WTC11 (cell line): ENCODE measurements at regions not wholly inside any gene's neighbourhood (a gene's known extent, or its start where the extent isn't known, plus 50 kb on each side); places are given as distances from the start of the nearest gene placed in this dataset.

Experiments
- ATAC-seq: fragments of 200-7000 bp; cut with Tn5 transposase; 2 replicates; pipeline ENCODE4 v1.10.0; 2021; ENCODE audit warnings: mild to moderate bottlenecking, moderate library complexity
- CTCF ChIA-PET: fragments of 300-600 bp; sonication (Branson Sonifier 250); formaldehyde crosslinking; loops from one replicate; lab custom pipeline; 2021; ENCODE audit warnings: antibody characterized with exemption; lab: Charles Lee
- POLR2A ChIA-PET: fragments of 350-600 bp; sonication (Branson Sonifier 250); formaldehyde crosslinking; loops from one replicate; lab custom pipeline; 2021; ENCODE audit warnings: antibody characterized with exemption; lab: Charles Lee
- DNase-seq: peaks from one replicate; pipeline ENCODE4 v3.0.0; 2021; ENCODE audit warnings: low spot score
- H3K27ac Mint-ChIP-seq: 2 replicates; pipeline ENCODE4 v1.8.0; 2021; ENCODE audit warnings: mixed read lengths
- H3K27me3 Mint-ChIP-seq: 2 replicates; pipeline ENCODE4 v1.8.0; 2021; ENCODE audit warnings: low read depth, mild to moderate bottlenecking, moderate library complexity, mixed read lengths
- H3K36me3 Mint-ChIP-seq: 2 replicates; pipeline ENCODE4 v1.8.0; 2021; ENCODE audit warnings: mixed read lengths
- H3K4me1 Mint-ChIP-seq: 2 replicates; pipeline ENCODE4 v1.8.0; 2022; ENCODE audit warnings: mixed read lengths
- H3K4me3 Mint-ChIP-seq: 2 replicates; pipeline ENCODE4 v1.8.0; 2021; ENCODE audit warnings: mild to moderate bottlenecking, moderate library complexity, mixed read lengths
- H3K9me3 Mint-ChIP-seq: 2 replicates; pipeline ENCODE4 v1.8.0; 2021; ENCODE audit warnings: mixed read lengths
- CREM ChIP-seq: sonication (generic); formaldehyde crosslinking; IDR thresholded peaks from 2 replicates; pipeline ENCODE4 v1.8.1; 2022; ENCODE audit warnings: mild to moderate bottlenecking, missing genetic modification reagents, moderate library complexity
- ESRRA ChIP-seq: sonication (generic); formaldehyde crosslinking; IDR thresholded peaks from 2 replicates; pipeline ENCODE4 v1.8.1; 2022; ENCODE audit warnings: mild to moderate bottlenecking, missing genetic modification reagents, borderline replicate concordance
- FOXK1 ChIP-seq: sonication (generic); formaldehyde crosslinking; IDR thresholded peaks from 2 replicates; pipeline ENCODE4 v1.8.0; 2022; ENCODE audit warnings: mild to moderate bottlenecking, moderate library complexity, missing genetic modification reagents
- GABPB1 ChIP-seq: sonication (generic); formaldehyde crosslinking; IDR thresholded peaks from 2 replicates; pipeline ENCODE4 v1.8.1; 2023; ENCODE audit warnings: mild to moderate bottlenecking, missing genetic modification reagents
- GRHL2 ChIP-seq: fragments of 250-450 bp; sonication (Bioruptor Pico); IDR thresholded peaks from 2 replicates; pipeline ENCODE4 v1.8.0; 2022; ENCODE audit warnings: mild to moderate bottlenecking, moderate library complexity; ENCODE audit not compliant: insufficient replicate concordance, severe bottlenecking
- MYBL2 ChIP-seq: sonication (generic); formaldehyde crosslinking; IDR thresholded peaks from 2 replicates; pipeline ENCODE4 v1.8.1; 2023; ENCODE audit warnings: mild to moderate bottlenecking, moderate library complexity, missing genetic modification reagents
- SP1 ChIP-seq: sonication (generic); formaldehyde crosslinking; conservative IDR thresholded peaks from 2 replicates; pipeline ENCODE4 v1.8.1; 2022; ENCODE audit warnings: missing genetic modification reagents
- TEAD1 ChIP-seq: sonication (generic); formaldehyde crosslinking; IDR thresholded peaks from 2 replicates; pipeline ENCODE4 v1.8.0; 2022; ENCODE audit warnings: mild to moderate bottlenecking, missing genetic modification reagents
- ZNF121 ChIP-seq: sonication (generic); formaldehyde crosslinking; IDR thresholded peaks from 2 replicates; pipeline ENCODE4 v1.8.0; 2023; ENCODE audit warnings: missing genetic modification reagents
- ZNF423 ChIP-seq: fragments of 250-450 bp; sonication (Bioruptor Pico); IDR thresholded peaks from 2 replicates; pipeline ENCODE4 v2.1.2; 2022; ENCODE audit warnings: mild to moderate bottlenecking, moderate library complexity
- TF ChIP-seq, protein P1 (sequence below): sonication (generic); formaldehyde crosslinking; IDR thresholded peaks from 2 replicates; pipeline ENCODE4 v1.8.0; 2022; ENCODE audit warnings: mild to moderate bottlenecking, missing genetic modification reagents
- TF ChIP-seq, protein P2 (sequence below): sonication (generic); formaldehyde crosslinking; IDR thresholded peaks from 2 replicates; pipeline ENCODE4 v1.8.0; 2023; ENCODE audit warnings: missing genetic modification reagents
- TF ChIP-seq, protein P3 (sequence below): sonication (generic); formaldehyde crosslinking; IDR thresholded peaks from 2 replicates; pipeline ENCODE4 v1.8.0; 2022; ENCODE audit warnings: mild to moderate bottlenecking, missing genetic modification reagents
- TF ChIP-seq, protein P4 (sequence below): sonication (generic); formaldehyde crosslinking; IDR thresholded peaks from 2 replicates; pipeline ENCODE4 v1.8.0; 2023; ENCODE audit warnings: missing genetic modification reagents, mild to moderate bottlenecking, borderline replicate concordance
- TF ChIP-seq, protein P5 (sequence below): sonication (generic); formaldehyde crosslinking; IDR thresholded peaks from 2 replicates; pipeline ENCODE4 v1.8.1; 2022; ENCODE audit warnings: missing genetic modification reagents, borderline replicate concordance
- TF ChIP-seq, protein P6 (sequence below): fragments of 250-450 bp; sonication (Bioruptor Pico); IDR thresholded peaks from 2 replicates; pipeline ENCODE4 v1.8.0; 2021; ENCODE audit warnings: mild to moderate bottlenecking

DNA sequence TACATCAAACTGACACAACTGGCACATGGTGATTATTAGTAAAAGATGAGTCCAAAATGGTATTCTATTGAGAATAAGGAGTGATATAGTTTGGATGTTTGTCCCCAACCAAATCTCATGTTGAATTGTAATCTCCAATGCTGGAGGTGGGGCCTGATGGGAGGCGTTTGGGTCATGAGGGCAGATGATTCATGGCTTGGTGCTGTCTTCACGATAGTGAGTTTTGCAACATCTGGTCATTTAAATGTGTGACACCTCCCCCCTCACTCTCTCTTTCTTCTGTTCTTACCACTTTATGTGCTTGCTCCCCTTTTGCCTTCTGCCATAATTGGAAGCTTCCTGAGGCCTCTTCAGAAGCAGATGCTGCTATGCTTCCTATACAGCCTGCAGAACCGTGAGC lies 90.6 kb downstream of the RSL24D1 start:
- H3K9me3 Mint-ChIP-seq, result peaks cover 17% of the 10 kb centered on the region
- ATAC-seq, result no peak
- no peak for DNase-seq

DNA sequence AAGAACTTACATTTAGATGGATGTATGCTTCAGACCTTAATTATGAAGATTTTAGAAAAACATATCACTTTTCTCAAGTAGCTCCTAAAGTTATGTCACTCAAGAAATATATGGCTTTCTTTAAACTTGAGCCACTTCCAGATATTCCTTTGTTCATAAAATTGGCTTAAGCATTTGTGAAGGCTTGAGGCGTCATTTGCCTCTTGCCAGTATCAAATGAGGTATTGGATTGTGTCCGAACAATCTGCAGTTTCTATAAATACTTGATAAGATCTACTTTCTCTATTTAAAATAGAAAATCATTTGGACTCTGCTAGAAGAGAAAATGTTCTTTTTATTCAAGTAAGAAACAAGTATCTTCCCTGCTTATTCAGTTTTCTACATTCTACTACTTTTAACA lies 102.6 kb downstream of the RSL24D1 start:
- no peak overlapping the region for H3K27ac Mint-ChIP-seq
- ChIA-PET POLR2A (no interaction called here), CTCF (no interaction called here)
- no peaks in the 10 kb centered on the region for H3K4me1 Mint-ChIP-seq
- H3K9me3 Mint-ChIP-seq, result peaks cover 13% of the 10 kb centered on the region
- DNase-seq, result no peak
- H3K36me3 Mint-ChIP-seq, result peaks cover 3% of the 10 kb centered on the region; the same call in 1 of the 2 replicates
- no peak for ATAC-seq
- H3K27me3 Mint-ChIP-seq, result no peaks in the 10 kb centered on the region; the same call in 1 of the 2 replicates
- no peak for TF ChIP-seq FOXK1 (CRISPR knock-in tag)
- TF ChIP-seq, protein P1, sequence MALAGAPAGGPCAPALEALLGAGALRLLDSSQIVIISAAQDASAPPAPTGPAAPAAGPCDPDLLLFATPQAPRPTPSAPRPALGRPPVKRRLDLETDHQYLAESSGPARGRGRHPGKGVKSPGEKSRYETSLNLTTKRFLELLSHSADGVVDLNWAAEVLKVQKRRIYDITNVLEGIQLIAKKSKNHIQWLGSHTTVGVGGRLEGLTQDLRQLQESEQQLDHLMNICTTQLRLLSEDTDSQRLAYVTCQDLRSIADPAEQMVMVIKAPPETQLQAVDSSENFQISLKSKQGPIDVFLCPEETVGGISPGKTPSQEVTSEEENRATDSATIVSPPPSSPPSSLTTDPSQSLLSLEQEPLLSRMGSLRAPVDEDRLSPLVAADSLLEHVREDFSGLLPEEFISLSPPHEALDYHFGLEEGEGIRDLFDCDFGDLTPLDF (CRISPR knock-in tag), result no peak
- TF ChIP-seq GRHL2 (CRISPR knock-in tag), result no peak
- TF ChIP-seq GABPB1 (CRISPR knock-in tag), result no peak
- no peak for TF ChIP-seq MYBL2 (CRISPR knock-in tag)
- TF ChIP-seq TEAD1 (CRISPR knock-in tag), result no peak
- TF ChIP-seq ZNF121 (CRISPR knock-in tag), result no peak
- TF ChIP-seq, protein P2, sequence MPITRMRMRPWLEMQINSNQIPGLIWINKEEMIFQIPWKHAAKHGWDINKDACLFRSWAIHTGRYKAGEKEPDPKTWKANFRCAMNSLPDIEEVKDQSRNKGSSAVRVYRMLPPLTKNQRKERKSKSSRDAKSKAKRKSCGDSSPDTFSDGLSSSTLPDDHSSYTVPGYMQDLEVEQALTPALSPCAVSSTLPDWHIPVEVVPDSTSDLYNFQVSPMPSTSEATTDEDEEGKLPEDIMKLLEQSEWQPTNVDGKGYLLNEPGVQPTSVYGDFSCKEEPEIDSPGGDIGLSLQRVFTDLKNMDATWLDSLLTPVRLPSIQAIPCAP (CRISPR knock-in tag), result no peak
- TF ChIP-seq, protein P3, sequence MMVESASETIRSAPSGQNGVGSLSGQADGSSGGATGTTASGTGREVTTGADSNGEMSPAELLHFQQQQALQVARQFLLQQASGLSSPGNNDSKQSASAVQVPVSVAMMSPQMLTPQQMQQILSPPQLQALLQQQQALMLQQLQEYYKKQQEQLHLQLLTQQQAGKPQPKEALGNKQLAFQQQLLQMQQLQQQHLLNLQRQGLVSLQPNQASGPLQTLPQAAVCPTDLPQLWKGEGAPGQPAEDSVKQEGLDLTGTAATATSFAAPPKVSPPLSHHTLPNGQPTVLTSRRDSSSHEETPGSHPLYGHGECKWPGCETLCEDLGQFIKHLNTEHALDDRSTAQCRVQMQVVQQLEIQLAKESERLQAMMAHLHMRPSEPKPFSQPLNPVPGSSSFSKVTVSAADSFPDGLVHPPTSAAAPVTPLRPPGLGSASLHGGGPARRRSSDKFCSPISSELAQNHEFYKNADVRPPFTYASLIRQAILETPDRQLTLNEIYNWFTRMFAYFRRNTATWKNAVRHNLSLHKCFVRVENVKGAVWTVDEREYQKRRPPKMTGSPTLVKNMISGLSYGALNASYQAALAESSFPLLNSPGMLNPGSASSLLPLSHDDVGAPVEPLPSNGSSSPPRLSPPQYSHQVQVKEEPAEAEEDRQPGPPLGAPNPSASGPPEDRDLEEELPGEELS (CRISPR knock-in tag), result no peak
- TF ChIP-seq ZNF423 (CRISPR knock-in tag), result no peak
- no peak for TF ChIP-seq CREM (CRISPR knock-in tag)
- TF ChIP-seq, all 79 proteins: peak for 0
- H3K4me3 Mint-ChIP-seq, result no peak overlapping the region

More for the DNA sequence above, 90.6 kb downstream of the RSL24D1 start:
- H3K4me3 Mint-ChIP-seq, result no peak overlapping the region
- H3K27ac Mint-ChIP-seq, result no peak overlapping the region
- TF ChIP-seq ESRRA (CRISPR knock-in tag), result no peak
- no peak for TF ChIP-seq ZNF423 (CRISPR knock-in tag)
- TF ChIP-seq SP1, result no peak
- TF ChIP-seq, protein P4, sequence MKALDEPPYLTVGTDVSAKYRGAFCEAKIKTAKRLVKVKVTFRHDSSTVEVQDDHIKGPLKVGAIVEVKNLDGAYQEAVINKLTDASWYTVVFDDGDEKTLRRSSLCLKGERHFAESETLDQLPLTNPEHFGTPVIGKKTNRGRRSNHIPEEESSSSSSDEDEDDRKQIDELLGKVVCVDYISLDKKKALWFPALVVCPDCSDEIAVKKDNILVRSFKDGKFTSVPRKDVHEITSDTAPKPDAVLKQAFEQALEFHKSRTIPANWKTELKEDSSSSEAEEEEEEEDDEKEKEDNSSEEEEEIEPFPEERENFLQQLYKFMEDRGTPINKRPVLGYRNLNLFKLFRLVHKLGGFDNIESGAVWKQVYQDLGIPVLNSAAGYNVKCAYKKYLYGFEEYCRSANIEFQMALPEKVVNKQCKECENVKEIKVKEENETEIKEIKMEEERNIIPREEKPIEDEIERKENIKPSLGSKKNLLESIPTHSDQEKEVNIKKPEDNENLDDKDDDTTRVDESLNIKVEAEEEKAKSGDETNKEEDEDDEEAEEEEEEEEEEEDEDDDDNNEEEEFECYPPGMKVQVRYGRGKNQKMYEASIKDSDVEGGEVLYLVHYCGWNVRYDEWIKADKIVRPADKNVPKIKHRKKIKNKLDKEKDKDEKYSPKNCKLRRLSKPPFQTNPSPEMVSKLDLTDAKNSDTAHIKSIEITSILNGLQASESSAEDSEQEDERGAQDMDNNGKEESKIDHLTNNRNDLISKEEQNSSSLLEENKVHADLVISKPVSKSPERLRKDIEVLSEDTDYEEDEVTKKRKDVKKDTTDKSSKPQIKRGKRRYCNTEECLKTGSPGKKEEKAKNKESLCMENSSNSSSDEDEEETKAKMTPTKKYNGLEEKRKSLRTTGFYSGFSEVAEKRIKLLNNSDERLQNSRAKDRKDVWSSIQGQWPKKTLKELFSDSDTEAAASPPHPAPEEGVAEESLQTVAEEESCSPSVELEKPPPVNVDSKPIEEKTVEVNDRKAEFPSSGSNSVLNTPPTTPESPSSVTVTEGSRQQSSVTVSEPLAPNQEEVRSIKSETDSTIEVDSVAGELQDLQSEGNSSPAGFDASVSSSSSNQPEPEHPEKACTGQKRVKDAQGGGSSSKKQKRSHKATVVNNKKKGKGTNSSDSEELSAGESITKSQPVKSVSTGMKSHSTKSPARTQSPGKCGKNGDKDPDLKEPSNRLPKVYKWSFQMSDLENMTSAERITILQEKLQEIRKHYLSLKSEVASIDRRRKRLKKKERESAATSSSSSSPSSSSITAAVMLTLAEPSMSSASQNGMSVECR (CRISPR knock-in tag), result no peak
- TF ChIP-seq, protein P5, sequence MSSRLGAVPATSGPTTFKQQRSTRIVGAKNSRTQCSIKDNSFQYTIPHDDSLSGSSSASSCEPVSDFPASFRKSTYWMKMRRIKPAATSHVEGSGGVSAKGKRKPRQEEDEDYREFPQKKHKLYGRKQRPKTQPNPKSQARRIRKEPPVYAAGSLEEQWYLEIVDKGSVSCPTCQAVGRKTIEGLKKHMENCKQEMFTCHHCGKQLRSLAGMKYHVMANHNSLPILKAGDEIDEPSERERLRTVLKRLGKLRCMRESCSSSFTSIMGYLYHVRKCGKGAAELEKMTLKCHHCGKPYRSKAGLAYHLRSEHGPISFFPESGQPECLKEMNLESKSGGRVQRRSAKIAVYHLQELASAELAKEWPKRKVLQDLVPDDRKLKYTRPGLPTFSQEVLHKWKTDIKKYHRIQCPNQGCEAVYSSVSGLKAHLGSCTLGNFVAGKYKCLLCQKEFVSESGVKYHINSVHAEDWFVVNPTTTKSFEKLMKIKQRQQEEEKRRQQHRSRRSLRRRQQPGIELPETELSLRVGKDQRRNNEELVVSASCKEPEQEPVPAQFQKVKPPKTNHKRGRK (CRISPR knock-in tag), result no peak
- TF ChIP-seq, protein P6, sequence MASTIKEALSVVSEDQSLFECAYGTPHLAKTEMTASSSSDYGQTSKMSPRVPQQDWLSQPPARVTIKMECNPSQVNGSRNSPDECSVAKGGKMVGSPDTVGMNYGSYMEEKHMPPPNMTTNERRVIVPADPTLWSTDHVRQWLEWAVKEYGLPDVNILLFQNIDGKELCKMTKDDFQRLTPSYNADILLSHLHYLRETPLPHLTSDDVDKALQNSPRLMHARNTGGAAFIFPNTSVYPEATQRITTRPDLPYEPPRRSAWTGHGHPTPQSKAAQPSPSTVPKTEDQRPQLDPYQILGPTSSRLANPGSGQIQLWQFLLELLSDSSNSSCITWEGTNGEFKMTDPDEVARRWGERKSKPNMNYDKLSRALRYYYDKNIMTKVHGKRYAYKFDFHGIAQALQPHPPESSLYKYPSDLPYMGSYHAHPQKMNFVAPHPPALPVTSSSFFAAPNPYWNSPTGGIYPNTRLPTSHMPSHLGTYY (CRISPR knock-in tag), result no peak
- no peaks in the 10 kb centered on the region for H3K27me3 Mint-ChIP-seq
- CTCF ChIA-PET, result no interaction called here
- peaks cover 11% of the 10 kb centered on the region for H3K36me3 Mint-ChIP-seq
- POLR2A ChIA-PET, result no interaction called here
- peaks cover 18% of the 10 kb centered on the region for H3K4me1 Mint-ChIP-seq
